Amniotic epithelial cell (primary cell): ENCODE measurements at regions not wholly inside any gene's neighbourhood (a gene's known extent, or its start where the extent isn't known, plus 50 kb on each side); places are given as distances from the start of the nearest gene placed in this dataset.
A peak's percentile ranks its signal among the peaks of the same experiment; 100 is the strongest.

ENCODE experiments used
- DNase-seq: peaks from one replicate; pipeline ENCODE4 v3.0.0-alpha.2; 2010; ENCODE audit warnings: low read depth

GRCh38 chr1:31127266-31127665 is 61.7 kb upstream of the PUM1 start:
- DNase-seq, result peak; percentile 84

DNA sequence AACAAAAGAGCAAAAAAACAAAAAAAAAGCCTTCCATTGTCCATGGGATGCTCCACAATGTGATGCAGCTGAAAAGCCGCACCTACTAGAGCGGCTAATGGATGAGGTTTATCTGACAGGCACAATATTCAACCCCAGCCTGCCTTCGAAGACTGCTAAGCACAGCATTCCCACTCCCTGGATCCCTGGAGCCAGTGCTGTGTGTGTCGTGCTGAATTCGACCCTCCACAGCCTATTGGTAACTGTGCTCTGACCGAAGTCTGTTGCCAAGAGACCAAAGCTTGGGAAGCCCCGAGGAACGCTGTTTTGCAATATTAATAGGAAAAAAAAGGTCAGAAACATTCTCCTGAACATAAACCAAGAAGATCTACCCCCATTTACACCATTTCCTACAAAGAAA is 57.2 kb upstream of the PUM1 start:
- DNase-seq, result peak; percentile 47

DNA sequence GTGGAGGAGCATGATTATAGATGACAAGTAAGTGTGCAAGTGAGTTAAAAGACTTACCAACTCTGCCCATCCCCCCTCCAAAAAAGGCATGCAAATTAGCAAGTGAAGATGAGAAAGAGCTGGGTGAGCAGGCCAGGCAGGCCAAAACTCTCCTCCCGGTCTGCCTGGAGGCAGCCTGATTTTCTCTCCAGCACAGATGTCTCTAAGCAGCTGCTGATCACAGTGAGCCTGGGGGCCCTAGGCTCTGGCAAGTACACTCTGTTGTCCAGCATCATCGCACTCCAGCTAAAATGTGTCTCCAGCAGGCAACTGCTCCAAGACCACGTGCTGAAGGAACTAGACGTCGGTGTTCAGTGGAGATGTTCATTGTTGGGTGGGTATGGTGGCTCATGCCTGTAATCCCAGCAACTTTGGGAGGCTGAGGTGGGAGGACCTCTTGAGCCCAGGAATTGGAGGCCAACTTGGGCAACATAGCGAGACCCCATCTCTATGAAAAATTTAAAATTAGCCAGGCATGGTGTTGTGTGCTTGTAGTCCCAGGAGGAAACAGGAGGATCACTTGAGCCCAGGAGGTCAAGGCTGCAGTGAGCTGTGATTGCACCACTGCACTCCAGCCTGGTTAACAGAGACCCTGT is 56.7 kb upstream of the PUM1 start:
- no peak for DNase-seq

- DNase-seq, result no peak
Measured at GRCh38 chr1:31120783-31121180, 55.3 kb upstream of the PUM1 start.

- no peak for DNase-seq
Measured at GRCh38 chr1:31116022-31116421, 50.5 kb upstream of the PUM1 start.
